Keratinocyte (primary cell): ENCODE measurements at regions not wholly inside any gene's neighbourhood (a gene's known extent, or its start where the extent isn't known, plus 50 kb on each side); places are given as distances from the start of the nearest gene placed in this dataset.

ENCODE experiments used
- CTCF ChIP-seq, 3 experiments: IDR thresholded peaks in 1 of 3; conservative IDR thresholded peaks in 1 of 3; optimal IDR thresholded peaks in 1 of 3; 2 replicates in 2 of 3; 3 replicates in 1 of 3; pipeline versions ENCODE3 to v1.5.1; 2011; ENCODE audit warnings: low read length in 3 of 3, mild to moderate bottlenecking in 3 of 3, moderate library complexity in 2 of 3, control low read depth in 1 of 3, inconsistent platforms in 1 of 3; ENCODE audit not compliant: insufficient read depth in 2 of 3; ENCODE audit errors: extremely low read depth in 1 of 3
- EZH2 ChIP-seq: IDR thresholded peaks from one replicate; pipeline ENCODE4 v1.6.1; 2012; ENCODE audit warnings: inconsistent platforms, mild to moderate bottlenecking, low read length, moderate library complexity

DNA sequence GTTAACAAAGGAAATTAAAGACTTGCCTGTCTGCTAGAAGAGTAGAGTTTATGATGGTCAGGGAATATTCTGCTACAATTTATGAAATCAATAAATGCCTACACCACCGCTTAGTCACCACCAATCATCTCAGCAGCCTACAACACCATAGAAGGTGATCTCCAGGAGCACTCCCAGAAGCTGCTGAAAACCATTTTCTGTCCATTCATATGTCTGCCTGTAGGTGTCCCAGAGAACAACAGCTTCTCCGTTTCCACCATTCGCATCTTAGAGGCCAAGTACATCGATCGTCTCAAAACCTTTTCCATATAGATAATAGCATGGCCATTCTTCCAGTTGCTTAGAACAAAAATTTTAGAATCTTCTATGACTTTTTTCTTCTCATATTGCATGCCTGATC is 303.4 kb downstream of the KCNC2 start:
- TF ChIP-seq EZH2 (no peak), CTCF (optimal IDR thresholded peaks at IDR 0.05 in 1 of 3, IDR thresholded peaks at IDR 0.05 in 1 of 3, conservative IDR thresholded peaks at IDR 0.05 in 1 of 3; ENCODE audit: extremely low read depth in 1 of 3, insufficient read depth in 2 of 3, low read length in 3 of 3) (peak in 1 of 3 experiments; percentile 16)
